Peyer's patch (tissue), 4 donors: ENCODE measurements at regions not wholly inside any gene's neighbourhood (a gene's known extent, or its start where the extent isn't known, plus 50 kb on each side); places are given as distances from the start of the nearest gene placed in this dataset.

ENCODE experiments used
- CTCF ChIP-seq, 6 experiments: fragments of 450-650 bp in 4 of 6; fragments of 200-600 bp in 2 of 6; sonication (generic) in 1 of 6; IDR thresholded peaks; one replicate each; pipeline ENCODE4 v1.5.1; 2017 to 2019; ENCODE audit warnings: antibody characterized with exemption in 6 of 6, mild to moderate bottlenecking in 3 of 6, moderate library complexity in 1 of 6
- POLR2A ChIP-seq, 2 donors: fragments of 450-650 bp; IDR thresholded peaks; one replicate each; pipeline ENCODE4 v1.5.1; 2017; ENCODE audit warnings: antibody characterized with exemption in 2 of 2, mild to moderate bottlenecking in 2 of 2, moderate library complexity in 2 of 2

- no peak for TF ChIP-seq CTCF (IDR thresholded peaks at IDR 0.05)
- TF ChIP-seq POLR2A (IDR thresholded peaks at IDR 0.05): no peak
These were observed 152.2 kb upstream of the KCNG1 start for GRCh38 chr20:51175156-51175555.
